Dedifferentiated amniotic fluid mesenchymal stem cell (primary cell): ENCODE measurements at regions not wholly inside any gene's neighbourhood (a gene's known extent, or its start where the extent isn't known, plus 50 kb on each side); places are given as distances from the start of the nearest gene placed in this dataset.

Source experiments
- DNase-seq: peaks from one replicate; pipeline ENCODE4 v3.0.0-alpha.2; 2016; ENCODE audit errors: extremely low spot score

GRCh38 chr2:59985923-59986322, 567.5 kb downstream of the BCL11A start:
- no peak for DNase-seq

- DNase-seq = no peak
These were observed 579.2 kb downstream of the BCL11A start for GRCh38 chr2:59974051-59974766.

GRCh38 chr2:59969161-59969560, 584.3 kb downstream of the BCL11A start:
- no peak for DNase-seq

- DNase-seq = no peak
These were observed 585.0 kb downstream of the BCL11A start for GRCh38 chr2:59968441-59968840.

GRCh38 chr2:59967691-59968090, 585.8 kb downstream of the BCL11A start:
- DNase-seq = no peak

- DNase-seq = no peak
These were observed 590.3 kb downstream of the BCL11A start for GRCh38 chr2:59963157-59963556.

- no peak for DNase-seq
These were observed 591.7 kb downstream of the BCL11A start for GRCh38 chr2:59961746-59962145.

- no peak for DNase-seq
These were observed 593.5 kb downstream of the BCL11A start for GRCh38 chr2:59959944-59960343.

GRCh38 chr2:59957504-59957903, 596.0 kb downstream of the BCL11A start:
- DNase-seq = no peak

- DNase-seq = no peak
These were observed 596.5 kb downstream of the BCL11A start for GRCh38 chr2:59956981-59957380.

- no peak for DNase-seq
These were observed 605.4 kb downstream of the BCL11A start for GRCh38 chr2:59947917-59948541.

GRCh38 chr2:59947209-59947608, 606.2 kb downstream of the BCL11A start:
- DNase-seq = no peak

GRCh38 chr2:59939236-59939635, 614.2 kb downstream of the BCL11A start:
- DNase-seq = no peak

- no peak for DNase-seq
These were observed 615.3 kb downstream of the BCL11A start for GRCh38 chr2:59938181-59938580.

GRCh38 chr2:59936048-59936447, 617.4 kb downstream of the BCL11A start:
- no peak for DNase-seq

- DNase-seq = no peak
These were observed 618.4 kb downstream of the BCL11A start for GRCh38 chr2:59935005-59935404.

GRCh38 chr2:59933948-59934347, 619.5 kb downstream of the BCL11A start:
- no peak for DNase-seq

- no peak for DNase-seq
These were observed 621.1 kb downstream of the BCL11A start for GRCh38 chr2:59932341-59932740.

- no peak for DNase-seq
These were observed 623.0 kb downstream of the BCL11A start for GRCh38 chr2:59930430-59930829.

- no peak for DNase-seq
These were observed 626.7 kb downstream of the BCL11A start for GRCh38 chr2:59926731-59927130.

GRCh38 chr2:59925321-59925720, 628.1 kb downstream of the BCL11A start:
- DNase-seq = no peak

- DNase-seq = no peak
These were observed 629.1 kb downstream of the BCL11A start for GRCh38 chr2:59924346-59924745.

- DNase-seq = no peak
These were observed 631.0 kb downstream of the BCL11A start for GRCh38 chr2:59922450-59922849.

GRCh38 chr2:59921743-59922142, 631.7 kb downstream of the BCL11A start:
- no peak for DNase-seq
